Natural killer cell (primary cell): ENCODE measurements at regions not wholly inside any gene's neighbourhood (a gene's known extent, or its start where the extent isn't known, plus 50 kb on each side); places are given as distances from the start of the nearest gene placed in this dataset.
"Not testable (repeated sequence)": the region's sequence is repeated elsewhere in the genome, so short reads cannot be mapped to it uniquely, and the experiment has no call there.

Experiments used
- ATAC-seq, 3 donors: fragments of 150-1000 bp in 2 of 3; fragments of 200-7000 bp in 1 of 3; cut with Tn5 transposase; 1 replicate in 1 of 3; 2 replicates in 2 of 3; pipeline ENCODE4 v1.10.0; 2021; ENCODE audit warnings: mild to moderate bottlenecking in 2 of 3, moderate library complexity in 2 of 3
- DNase-seq, 2 donors: peaks; one replicate each; pipeline versions ENCODE4 v3.0.0 to v3.0.0-alpha.2; 2013 to 2021; ENCODE audit warnings: mixed read lengths in 1 of 2
- H3K27ac ChIP-seq: one replicate; pipeline ENCODE4 v1.5.1; 2013; ENCODE audit warnings: mild to moderate bottlenecking, low read length
- H3K27me3 ChIP-seq: one replicate; pipeline ENCODE4 v1.6.1; 2013; ENCODE audit warnings: low read length; ENCODE audit not compliant: control insufficient read depth, insufficient read depth
- H3K36me3 ChIP-seq: one replicate; pipeline ENCODE4 v1.6.1; 2013; ENCODE audit warnings: low read length; ENCODE audit not compliant: control insufficient read depth, insufficient read depth
- H3K4me1 ChIP-seq: one replicate; pipeline ENCODE4 v1.6.1; 2013; ENCODE audit warnings: low read length; ENCODE audit not compliant: control insufficient read depth, insufficient read depth
- H3K4me3 ChIP-seq: one replicate; pipeline ENCODE4 v1.5.1; 2013; ENCODE audit warnings: low read length
- H3K9me3 ChIP-seq: one replicate; pipeline ENCODE4 v1.6.1; 2013; ENCODE audit warnings: low read length; ENCODE audit not compliant: control insufficient read depth, insufficient read depth
- H3K27ac Mint-ChIP-seq, 2 donors: one replicate each; pipeline ENCODE4 v1.8.0; 2022; ENCODE audit warnings: mild to moderate bottlenecking in 2 of 2, mixed read lengths in 2 of 2, moderate library complexity in 1 of 2
- H3K27me3 Mint-ChIP-seq, 2 donors: one replicate each; pipeline ENCODE4 v1.8.0; 2022; ENCODE audit warnings: low read depth in 2 of 2, mixed read lengths in 2 of 2
- H3K36me3 Mint-ChIP-seq: one replicate; pipeline ENCODE4 v1.8.0; 2022; ENCODE audit warnings: mixed read lengths
- H3K4me1 Mint-ChIP-seq, 2 donors: one replicate each; pipeline ENCODE4 v1.8.0; 2022; ENCODE audit warnings: mixed read lengths in 2 of 2
- H3K4me3 Mint-ChIP-seq: one replicate; pipeline ENCODE4 v1.8.0; 2022; ENCODE audit warnings: mild to moderate bottlenecking, moderate library complexity, mixed read lengths
- H3K9me3 Mint-ChIP-seq, 2 donors: one replicate each; pipeline ENCODE4 v1.8.0; 2022; ENCODE audit warnings: mixed read lengths in 2 of 2
- CTCF ChIP-seq: fragments of 200-600 bp; IDR thresholded peaks from one replicate; pipeline ENCODE4 v1.8.0; 2022; ENCODE audit warnings: antibody characterized with exemption
- whole genome bisulfite sequencing: methylation state at CpG from one replicate; pipeline ENCODE4 v1.1.7; 2013; ENCODE audit warnings: missing lambda C conversion rate; ENCODE audit not compliant: insufficient coverage; 5-methylcytosine and 5-hydroxymethylcytosine counted together
- intact Hi-C: fragments of 100-400 bp; cut with micrococcal nuclease; formaldehyde crosslinking; loops from one replicate; pipeline ENCODE4 v1.14.2; 2022

DNA sequence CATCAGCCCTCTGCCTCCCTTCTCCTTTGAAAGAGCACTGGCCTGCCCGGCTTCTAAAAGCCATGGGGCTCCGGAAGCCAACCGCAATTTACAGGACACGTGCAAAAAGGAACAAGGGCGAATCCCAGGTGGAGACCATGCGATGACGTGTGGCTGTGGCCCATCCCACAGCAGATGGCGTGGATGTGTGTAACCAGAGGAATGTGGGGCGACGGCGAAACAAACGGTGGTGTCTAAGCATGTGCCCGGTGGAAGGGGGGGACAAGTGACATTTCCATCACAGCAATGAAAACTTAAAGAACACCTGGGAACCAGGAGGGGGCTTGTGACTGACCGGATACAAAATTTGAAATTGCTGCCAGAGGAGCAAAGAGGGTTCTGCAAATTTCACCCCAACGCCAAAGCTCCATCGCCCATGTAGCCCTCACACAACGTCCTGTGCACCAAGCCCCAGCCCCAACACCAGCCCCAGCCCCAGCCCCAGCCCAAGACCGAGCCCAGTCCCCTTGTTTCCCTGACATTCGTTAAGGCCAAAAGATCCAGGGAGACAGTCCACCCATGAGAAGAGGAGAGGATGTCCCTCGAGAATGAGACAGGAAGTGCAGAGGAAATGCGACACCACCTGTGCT lies 159.7 kb upstream of the ZNF337 start:
- WGBS: 90% methylated on average over 21 of the region's 21 CpGs
- no peak overlapping the region for H3K4me3 ChIP-seq
- peaks cover 24% of the 10 kb centered on the region for H3K27me3 ChIP-seq
- H3K4me3 Mint-ChIP-seq: peak overlapping the region; percentile 28
- no peaks in the 10 kb centered on the region for H3K9me3 Mint-ChIP-seq
- intact Hi-C loops: no loop called here
- peaks cover 50 to 58% of the 10 kb centered on the region in 2 donors for H3K4me1 Mint-ChIP-seq
- peaks cover 27 to 34% of the 10 kb centered on the region in 2 donors for H3K27me3 Mint-ChIP-seq
- no peaks in the 10 kb centered on the region for H3K9me3 ChIP-seq
- no peak overlapping the region for H3K27ac ChIP-seq
- H3K4me1 ChIP-seq: peaks cover 55% of the 10 kb centered on the region
- no peak overlapping the region for H3K27ac Mint-ChIP-seq
- ATAC-seq: no peak
- no peaks in the 10 kb centered on the region for H3K36me3 ChIP-seq
- no peaks in the 10 kb centered on the region for H3K36me3 Mint-ChIP-seq
- no peak for TF ChIP-seq CTCF
- DNase-seq: no peak

DNA sequence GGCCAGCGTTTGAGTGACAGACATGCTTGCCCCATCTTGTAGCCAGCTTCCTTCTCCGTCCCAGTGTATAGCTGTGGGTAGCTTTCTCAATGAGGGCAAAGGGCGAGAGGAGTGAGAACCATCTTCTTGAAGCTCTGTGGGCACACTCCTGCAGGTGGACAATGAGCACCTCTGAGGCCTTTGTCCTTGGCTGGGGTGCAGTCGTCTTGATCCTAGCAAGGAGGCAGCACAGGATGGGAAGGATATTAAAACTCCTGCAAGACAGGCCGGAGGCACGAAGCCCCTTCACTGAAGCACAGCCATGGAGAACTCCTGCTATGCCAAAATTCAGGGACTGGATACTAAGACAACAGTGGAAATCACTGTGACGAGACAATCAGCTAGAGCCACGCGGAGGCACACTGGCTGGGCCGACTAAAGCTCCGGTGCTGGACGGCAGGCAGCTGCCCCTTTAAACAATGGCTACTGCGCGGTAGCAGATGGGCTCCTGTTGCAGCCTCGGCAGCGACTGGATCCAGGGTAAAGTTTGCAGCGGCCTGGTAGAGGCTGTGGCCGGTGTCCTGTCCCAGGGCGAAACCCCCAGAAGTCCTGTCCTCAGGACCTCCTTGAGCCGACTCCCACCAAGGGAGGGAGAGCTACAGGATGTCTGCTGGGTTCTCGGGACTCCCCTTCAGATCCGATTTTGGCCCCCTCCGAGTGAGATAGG lies 159.0 kb upstream of the ZNF337 start:
- H3K27ac ChIP-seq, DNase-seq, H3K9me3 ChIP-seq, H3K27ac Mint-ChIP-seq, H3K36me3 Mint-ChIP-seq, H3K4me3 Mint-ChIP-seq, H3K9me3 Mint-ChIP-seq, H3K36me3 ChIP-seq, ATAC-seq, intact Hi-C loops, H3K4me3 ChIP-seq: not testable (repeated sequence)
- peaks cover 44 to 50% of the 10 kb centered on the region in 2 donors for H3K4me1 Mint-ChIP-seq
- H3K4me1 ChIP-seq: peaks cover 48% of the 10 kb centered on the region
- WGBS: 96% methylated on average over 23 of the region's 23 CpGs
- H3K27me3 ChIP-seq: peaks cover 17% of the 10 kb centered on the region
- H3K27me3 Mint-ChIP-seq: peaks cover 26% of the 10 kb centered on the region in 2 donors

GRCh38 chr20:25854666-25855065 lies 158.0 kb upstream of the ZNF337 start:
- peaks cover 21 to 23% of the 10 kb centered on the region in 2 donors for H3K27me3 Mint-ChIP-seq
- H3K9me3 Mint-ChIP-seq, intact Hi-C loops, H3K4me3 ChIP-seq, H3K36me3 ChIP-seq, H3K9me3 ChIP-seq, H3K27ac ChIP-seq, DNase-seq, H3K36me3 Mint-ChIP-seq, ATAC-seq: not testable (repeated sequence)
- 96% methylated on average over 9 of the region's 11 CpGs for WGBS
- peak overlapping the region in 1 of 2 donors; percentile 79 for H3K27ac Mint-ChIP-seq
- H3K4me1 ChIP-seq: peaks cover 38% of the 10 kb centered on the region
- H3K4me3 Mint-ChIP-seq: peak overlapping the region; percentile 91
- H3K4me1 Mint-ChIP-seq: peaks cover 35 to 42% of the 10 kb centered on the region in 2 donors
- peaks cover 10% of the 10 kb centered on the region for H3K27me3 ChIP-seq

GRCh38 chr20:25853718-25854388 lies 157.2 kb upstream of the ZNF337 start:
- peak overlapping the region; percentile 79 to 84 for H3K27ac Mint-ChIP-seq
- not testable (repeated sequence) for H3K36me3 Mint-ChIP-seq
- H3K27ac ChIP-seq: peak overlapping the region; percentile 5

DNA sequence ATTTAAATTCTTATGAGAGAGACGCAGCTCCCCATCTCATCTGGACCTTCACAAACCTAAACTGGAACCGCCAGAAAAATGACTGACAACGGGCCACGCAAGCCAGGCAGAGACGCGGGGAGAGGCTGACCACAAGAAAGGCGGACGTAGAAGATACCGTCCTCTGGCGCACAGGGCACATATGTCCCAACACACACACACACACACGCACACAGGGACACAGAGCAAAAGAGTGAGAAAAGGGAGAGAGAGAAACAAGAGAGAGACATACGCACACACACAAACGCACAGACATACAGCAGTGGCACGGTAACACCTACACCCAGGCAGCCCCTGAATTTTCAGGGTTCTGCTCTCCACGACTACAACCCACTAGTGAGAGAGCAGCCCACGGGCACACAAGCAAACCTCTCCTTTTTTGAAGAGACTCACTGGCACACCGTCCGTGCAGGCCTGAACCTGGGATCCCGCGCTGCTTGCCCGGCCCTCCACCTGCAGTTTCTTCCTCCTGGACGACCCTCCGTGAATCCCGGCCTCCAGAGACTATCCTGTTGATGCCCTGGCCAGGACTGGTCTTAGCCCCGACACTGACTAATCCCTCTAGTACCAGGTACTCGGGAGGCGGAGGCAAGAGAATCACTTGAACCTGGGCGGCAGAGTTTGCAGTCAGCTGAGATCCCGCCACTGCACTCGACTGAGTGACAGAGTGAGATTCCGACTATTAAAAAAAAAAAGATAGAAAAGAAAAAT lies 156.5 kb upstream of the ZNF337 start:
- Mint-ChIP-seq H3K4me1 (peaks cover 27 to 28% of the 10 kb centered on the region in 2 donors), H3K27me3 (peaks cover 14 to 16% of the 10 kb centered on the region in 2 donors), H3K4me3 (peak overlapping the region; percentile 91), H3K27ac (peak overlapping the region; percentile 79 to 84)
- intact Hi-C loops, H3K27me3 ChIP-seq, H3K9me3 ChIP-seq, H3K36me3 ChIP-seq, H3K9me3 Mint-ChIP-seq, H3K36me3 Mint-ChIP-seq: not testable (repeated sequence)
- Histone ChIP-seq H3K4me3 (peak overlapping the region; percentile 54), H3K4me1 (peaks cover 24% of the 10 kb centered on the region), H3K27ac (peak overlapping the region; percentile 5)
- 71% methylated on average over 20 of the region's 31 CpGs for WGBS
- ATAC-seq (peak in 2 of 3 donors; percentile 22 to 28), DNase-seq (peak in 1 of 2 donors; percentile 19)

More at GRCh38 chr20:25853718-25854388, 157.2 kb upstream of the ZNF337 start:
- Histone ChIP-seq H3K4me3 (peak overlapping the region; percentile 54), H3K4me1 (peaks cover 31% of the 10 kb centered on the region)
- Mint-ChIP-seq H3K4me1 (peaks cover 27 to 35% of the 10 kb centered on the region in 2 donors), H3K4me3 (peak overlapping the region; percentile 91), H3K27me3 (peaks cover 16 to 17% of the 10 kb centered on the region in 2 donors)
- H3K27me3 ChIP-seq, H3K9me3 ChIP-seq, H3K9me3 Mint-ChIP-seq, intact Hi-C loops, H3K36me3 ChIP-seq: not testable (repeated sequence)
- DNase-seq: peak; percentile 63 to 87
- WGBS: 8% methylated on average over 55 of the region's 55 CpGs
- peak; percentile 70 to 83 (median 74) for ATAC-seq

DNA sequence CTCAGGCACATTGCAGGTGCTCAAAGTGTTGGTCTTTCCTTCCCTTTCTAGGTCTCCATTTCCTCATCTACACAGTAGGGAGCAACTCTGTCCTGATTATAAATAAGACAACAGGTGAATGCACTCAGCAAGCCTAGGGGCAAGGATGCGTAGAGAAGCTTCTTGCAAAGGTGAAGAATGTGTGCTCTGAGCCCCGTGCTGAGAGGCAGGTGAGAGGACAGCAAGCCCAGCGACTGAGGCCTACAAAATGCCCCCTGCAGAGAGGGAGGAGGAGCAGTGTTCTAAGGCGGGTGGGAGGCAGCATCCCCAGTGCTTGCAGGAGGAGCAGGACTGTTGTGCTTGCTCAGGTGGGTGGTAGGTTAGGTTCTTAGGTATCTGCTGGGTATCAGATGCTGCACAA lies 153.5 kb upstream of the ZNF337 start:
- H3K9me3 ChIP-seq, intact Hi-C loops, H3K9me3 Mint-ChIP-seq, H3K27me3 ChIP-seq, H3K36me3 Mint-ChIP-seq, H3K27ac Mint-ChIP-seq, H3K27me3 Mint-ChIP-seq, H3K4me3 ChIP-seq, H3K27ac ChIP-seq, ATAC-seq, DNase-seq, H3K4me3 Mint-ChIP-seq, H3K36me3 ChIP-seq: not testable (repeated sequence)
- H3K4me1 ChIP-seq: peaks cover 18% of the 10 kb centered on the region
- peaks cover 19 to 22% of the 10 kb centered on the region in 2 donors for H3K4me1 Mint-ChIP-seq
- WGBS: 80% methylated on average over 4 of the region's 4 CpGs
